ENCODE measurements at regions not wholly inside any gene's neighbourhood (a gene's known extent, or its start where the extent isn't known, plus 50 kb on each side); places are given as distances from the start of the nearest gene placed in this dataset.

GRCh38 chr6:140414966-140415620, 1040.6 kb upstream of the CITED2 start (continued):
- TF ChIP-seq ZNF609 (CRISPR knock-in tag; IDR thresholded peaks at IDR 0.05; ENCODE audit: borderline replicate concordance): no peak
- TF ChIP-seq FOSL1 (tag; conservative IDR thresholded peaks at IDR 0.05): no peak
- no peak for TF ChIP-seq MAZ (CRISPR knock-in tag; conservative IDR thresholded peaks at IDR 0.05 in 1 of 2, IDR thresholded peaks at IDR 0.05 in 1 of 2)
- no peak for TF ChIP-seq CUX1 (CRISPR knock-in tag; IDR thresholded peaks at IDR 0.05)

All from K562 (cell line).